Adipocyte (in vitro differentiated cells): ENCODE measurements at regions not wholly inside any gene's neighbourhood (a gene's known extent, or its start where the extent isn't known, plus 50 kb on each side); places are given as distances from the start of the nearest gene placed in this dataset.
"Not testable (repeated sequence)": the region's sequence is repeated elsewhere in the genome, so short reads cannot be mapped to it uniquely, and the experiment has no call there.

Experiments
- DNase-seq: peaks from one replicate; pipeline ENCODE4 v3.0.0-alpha.2; 2015; ENCODE audit warnings: low read depth
- H3K27me3 ChIP-seq: replicated peaks from 2 replicates; pipeline ENCODE4 v1.7.0; 2013; ENCODE audit warnings: mild to moderate bottlenecking, low read length, moderate library complexity; ENCODE audit not compliant: control insufficient read depth, insufficient read depth
- H3K36me3 ChIP-seq: 2 replicates; pipeline ENCODE4 v1.7.0; 2013; ENCODE audit warnings: low read length, mild to moderate bottlenecking, moderate library complexity; ENCODE audit not compliant: control insufficient read depth, insufficient read depth, severe bottlenecking
- H3K4me1 ChIP-seq: 2 replicates; pipeline ENCODE4 v1.7.0; 2013; ENCODE audit warnings: mild to moderate bottlenecking, low read length, moderate library complexity; ENCODE audit not compliant: control insufficient read depth, insufficient read depth
- H3K4me3 ChIP-seq: 2 replicates; pipeline ENCODE4 v1.7.0; 2013; ENCODE audit warnings: mild to moderate bottlenecking, low read length, moderate library complexity
- H3K9ac ChIP-seq: 2 replicates; pipeline ENCODE4 v1.7.0; 2013; ENCODE audit warnings: mild to moderate bottlenecking, low read length, moderate library complexity
- H3K9me3 ChIP-seq: 2 replicates; pipeline ENCODE4 v1.7.0; 2013; ENCODE audit warnings: mild to moderate bottlenecking, low read length, moderate library complexity; ENCODE audit not compliant: control insufficient read depth

DNA sequence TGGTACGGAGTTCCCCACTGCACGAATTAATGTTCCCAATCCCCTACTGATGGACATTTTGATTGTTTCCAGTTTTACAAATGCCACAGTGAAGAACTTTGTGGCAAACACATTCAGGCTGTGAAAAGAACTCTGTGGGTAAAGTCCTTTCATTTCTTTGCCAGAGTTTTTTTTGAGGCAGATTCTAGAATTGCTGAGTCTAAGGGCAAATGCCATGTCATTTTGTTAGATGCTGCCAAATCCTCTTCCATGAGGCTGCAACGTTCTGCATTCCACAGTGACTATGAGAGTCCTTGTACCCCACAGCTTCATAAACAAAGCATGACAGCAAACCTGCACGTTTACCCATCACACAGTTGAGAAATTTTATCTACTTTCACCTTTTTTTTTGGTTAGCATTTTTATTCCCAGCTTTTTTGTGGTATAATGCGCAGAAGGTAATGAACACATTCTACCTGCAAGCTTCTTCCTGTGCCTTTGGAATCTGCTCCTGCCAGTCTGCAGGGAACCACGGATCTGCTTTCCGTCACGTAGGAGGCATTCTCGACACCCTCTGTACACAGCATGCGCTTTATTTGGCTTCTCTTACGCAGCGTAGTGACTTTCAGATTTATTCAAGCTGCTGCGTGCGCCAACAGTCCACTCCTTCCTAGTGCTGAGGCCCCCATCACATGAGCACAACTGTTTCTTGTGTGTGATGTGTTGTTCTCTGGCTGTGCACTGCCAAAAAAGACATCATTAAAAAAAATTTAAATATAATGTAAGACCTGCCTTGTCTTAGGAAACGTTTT, 51.2 kb upstream of the TNK2 start:
- H3K4me1 ChIP-seq, H3K27me3 ChIP-seq: not testable (repeated sequence)

DNA sequence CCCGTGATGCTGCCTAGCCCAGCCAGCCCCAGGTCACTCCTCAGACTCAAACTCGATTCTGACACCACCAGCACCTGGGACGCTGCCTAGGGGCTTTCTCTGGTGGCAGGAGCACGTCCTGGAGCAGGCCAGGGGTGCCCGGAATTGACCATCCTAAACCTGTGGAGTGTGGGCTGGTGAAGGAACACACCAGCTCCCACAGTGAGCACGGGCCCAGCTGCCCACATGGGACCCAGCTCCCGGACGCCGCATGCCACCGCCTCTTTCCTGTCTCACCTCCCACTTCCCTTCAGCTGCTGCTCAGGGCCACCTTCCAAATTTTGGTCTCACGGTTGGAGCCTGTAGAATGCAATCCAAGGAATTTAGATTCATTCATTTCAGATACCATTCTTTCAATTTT, 50.4 kb upstream of the TNK2 start:
- not testable (repeated sequence) for H3K27me3 ChIP-seq, H3K4me1 ChIP-seq, H3K9ac ChIP-seq, H3K9me3 ChIP-seq, H3K36me3 ChIP-seq, DNase-seq, H3K4me3 ChIP-seq

More for the DNA sequence above, 51.2 kb upstream of the TNK2 start:
- not testable (repeated sequence) for H3K9me3 ChIP-seq, H3K9ac ChIP-seq, DNase-seq, H3K4me3 ChIP-seq, H3K36me3 ChIP-seq
